H4 (cell line): ENCODE measurements at regions not wholly inside any gene's neighbourhood (a gene's known extent, or its start where the extent isn't known, plus 50 kb on each side); places are given as distances from the start of the nearest gene placed in this dataset.
"Not testable (repeated sequence)": the region's sequence is repeated elsewhere in the genome, so short reads cannot be mapped to it uniquely, and the experiment has no call there.

ENCODE experiments used
- DNase-seq: peaks from one replicate; pipeline ENCODE4 v3.0.0-alpha.2; 2015; ENCODE audit warnings: low spot score

- not testable (repeated sequence) for DNase-seq
Measured at GRCh38 chr14:105752420-105752819, 226.0 kb downstream of the TMEM121 start.

GRCh38 chr14:105760691-105761344 is 234.4 kb downstream of the TMEM121 start:
- no peak for DNase-seq

DNA sequence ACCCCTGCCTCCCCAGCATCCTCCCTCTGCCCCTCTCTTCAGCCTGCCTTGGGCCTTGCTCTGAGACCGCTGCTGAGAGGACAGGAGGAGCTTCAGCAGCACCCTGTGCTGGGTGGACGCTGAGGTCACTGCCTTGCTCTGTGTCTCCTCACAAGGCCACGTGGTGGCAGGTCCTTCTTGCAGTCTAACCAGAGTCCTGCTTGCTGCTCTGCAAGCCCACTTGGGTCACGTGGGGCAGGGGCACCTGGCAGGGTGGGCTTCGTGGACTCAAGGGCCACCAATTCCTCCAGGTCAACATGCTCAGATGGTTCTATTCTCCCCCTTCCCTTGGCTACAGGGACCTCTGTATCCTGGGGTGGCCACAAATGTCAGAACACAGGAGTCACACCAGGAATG is 235.0 kb downstream of the TMEM121 start:
- DNase-seq: not testable (repeated sequence)

DNA sequence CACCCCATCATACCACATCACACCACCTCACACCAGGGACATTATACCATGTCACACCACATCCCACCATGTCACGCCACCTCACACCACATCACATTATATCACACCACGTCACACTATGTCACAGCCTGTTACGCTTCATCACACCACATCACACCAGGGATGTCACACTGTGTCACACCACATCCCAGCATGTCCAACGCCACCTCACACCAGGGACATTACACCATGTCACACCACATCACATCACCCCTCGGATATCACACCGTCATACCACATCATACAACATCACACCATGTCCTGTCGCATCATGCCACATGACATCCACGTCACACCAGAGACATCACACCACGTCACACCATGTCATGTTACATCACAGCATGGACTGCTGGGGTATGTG is 235.5 kb downstream of the TMEM121 start:
- DNase-seq: no peak

DNA sequence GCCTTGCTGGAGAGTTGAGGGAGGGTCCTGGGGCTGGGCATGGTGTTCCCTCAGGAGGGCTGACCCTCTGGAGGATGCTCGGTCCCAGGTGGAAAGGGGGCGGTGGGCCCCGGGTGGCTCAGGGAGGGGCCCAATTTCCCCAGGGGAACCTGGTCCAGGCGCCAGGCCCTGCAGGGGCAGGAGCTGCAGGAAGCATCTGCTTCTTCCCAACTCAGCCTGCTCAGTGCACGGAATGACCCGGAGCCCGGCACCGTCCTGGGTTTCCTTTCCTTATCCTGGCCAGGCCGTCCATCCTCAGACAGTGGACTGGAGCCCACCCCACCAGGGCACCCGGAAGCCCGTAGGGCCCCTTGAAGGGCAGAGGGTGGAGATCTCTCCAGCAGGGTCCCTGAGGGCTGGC is 235.9 kb downstream of the TMEM121 start:
- DNase-seq: not testable (repeated sequence)

GRCh38 chr14:105764254-105764901 is 238.0 kb downstream of the TMEM121 start:
- DNase-seq: not testable (repeated sequence)

GRCh38 chr14:105765072-105765825 is 238.9 kb downstream of the TMEM121 start:
- not testable (repeated sequence) for DNase-seq

- DNase-seq: no peak
Measured at GRCh38 chr14:105765893-105766614, 239.7 kb downstream of the TMEM121 start.

DNA sequence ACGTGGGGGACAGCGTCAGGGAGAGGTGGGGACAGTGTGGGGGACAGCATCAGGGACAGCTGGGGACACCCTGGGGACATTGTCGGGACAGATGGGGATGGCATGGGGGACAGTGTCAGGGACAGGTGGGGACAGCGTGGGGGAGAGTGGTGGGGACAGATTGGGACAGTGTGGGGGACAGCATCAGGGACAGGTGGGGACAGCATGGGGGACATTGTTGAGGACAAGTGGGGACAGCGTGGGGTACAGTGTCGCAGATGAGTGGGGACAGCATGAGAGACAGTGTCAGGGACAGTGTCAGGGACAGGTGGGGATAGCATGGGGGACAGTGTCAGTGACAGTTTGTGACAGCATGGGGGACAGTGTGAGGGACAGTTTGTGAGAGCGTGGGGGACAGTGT is 240.9 kb downstream of the TMEM121 start:
- no peak for DNase-seq

DNA sequence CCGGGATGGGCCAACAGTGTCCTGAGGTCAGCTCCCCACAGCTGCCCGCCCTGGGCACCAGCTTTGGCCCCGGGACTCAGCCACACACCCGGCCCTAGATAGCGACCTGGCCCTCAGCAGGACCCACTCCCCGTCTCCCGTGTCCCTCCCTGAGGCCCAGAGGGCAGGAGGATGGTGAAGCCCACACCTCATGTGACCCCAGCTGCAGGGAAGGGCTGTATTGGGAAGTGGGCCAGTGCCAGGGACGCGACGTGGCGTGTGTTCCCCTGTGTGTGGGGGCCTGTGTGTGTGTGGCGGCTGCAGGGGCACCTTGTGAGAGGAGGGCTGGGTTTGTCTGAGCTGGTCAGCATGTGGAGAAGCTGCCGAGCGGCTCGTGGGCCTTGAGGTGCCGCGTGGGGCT is 241.7 kb downstream of the TMEM121 start:
- not testable (repeated sequence) for DNase-seq

GRCh38 chr14:105769061-105769730 is 242.8 kb downstream of the TMEM121 start:
- DNase-seq: not testable (repeated sequence)

DNA sequence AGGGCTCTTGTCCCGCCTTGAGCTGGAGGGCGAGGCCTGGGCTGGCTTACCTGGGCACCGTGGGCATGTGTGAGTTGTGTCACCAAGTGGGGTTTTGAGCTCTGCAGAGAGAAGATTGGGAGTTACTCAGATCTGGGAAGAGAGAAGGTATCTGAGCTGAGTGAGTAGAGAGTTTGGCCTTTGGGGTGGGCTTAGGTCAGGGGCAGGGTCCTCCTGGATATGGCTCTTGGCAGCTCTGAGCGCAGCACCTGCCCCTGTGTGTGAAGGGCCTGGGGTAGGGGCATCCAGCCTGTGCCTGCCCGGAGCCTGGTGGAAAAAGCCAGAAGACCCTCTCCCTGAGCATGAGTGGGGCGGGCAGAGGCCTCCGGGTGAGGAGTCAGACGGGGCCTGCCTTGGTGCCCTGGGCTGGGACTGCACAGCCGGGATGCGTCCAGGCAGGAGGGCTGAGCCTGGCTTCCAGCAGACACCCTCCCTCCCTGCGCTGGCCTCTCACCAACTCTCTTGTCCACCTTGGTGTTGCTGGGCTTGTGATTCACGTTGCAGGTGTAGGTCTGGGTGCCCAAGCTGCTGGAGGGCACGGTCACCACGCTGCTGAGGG is 244.3 kb downstream of the TMEM121 start:
- not testable (repeated sequence) for DNase-seq

DNA sequence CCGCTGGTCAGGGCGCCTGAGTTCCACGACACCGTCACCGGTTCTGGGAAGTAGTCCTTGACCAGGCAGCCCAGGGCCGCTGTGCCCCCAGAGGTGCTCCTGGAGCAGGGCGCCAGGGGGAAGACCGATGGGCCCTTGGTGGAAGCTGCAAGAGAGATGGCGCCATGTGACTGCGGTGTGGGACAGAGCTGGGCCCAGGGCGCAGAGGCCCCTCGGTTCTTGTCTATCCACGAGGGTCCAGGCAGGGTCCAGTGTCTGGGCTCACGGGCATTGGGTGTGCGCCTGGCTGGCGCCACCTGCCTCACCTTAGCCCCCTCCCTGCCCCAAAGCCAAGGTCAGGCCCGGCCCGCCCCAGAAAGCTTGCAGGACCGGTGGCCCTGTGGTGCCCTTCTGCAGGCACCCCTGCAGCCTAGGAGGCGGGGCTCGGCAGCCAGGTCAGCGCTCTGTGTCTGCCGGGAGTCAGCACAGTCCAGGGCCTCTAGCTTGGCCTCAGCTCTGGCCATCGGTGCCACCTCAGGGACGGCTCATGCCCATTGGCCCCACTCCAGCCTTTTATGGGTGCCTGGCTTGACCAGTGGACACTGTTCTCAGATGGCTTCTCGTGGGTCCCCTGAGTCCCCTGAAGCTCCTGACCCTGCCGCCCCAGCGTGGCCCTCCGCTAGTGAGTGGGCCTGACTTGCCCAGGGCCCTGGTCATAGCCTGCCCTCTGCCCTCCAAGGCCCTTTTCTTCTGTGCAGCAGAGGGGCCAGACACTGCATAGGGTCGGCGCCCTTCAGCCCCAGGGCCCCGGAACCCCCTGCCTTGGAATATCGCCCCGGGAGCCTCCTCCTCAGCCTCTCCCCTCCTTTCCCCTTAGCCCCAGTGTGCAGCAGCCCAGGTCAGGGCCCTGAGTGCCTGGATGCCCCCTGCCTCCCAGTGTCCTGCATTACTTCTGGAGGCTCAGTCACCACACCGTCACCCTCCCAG is 245.2 kb downstream of the TMEM121 start:
- DNase-seq: not testable (repeated sequence)

DNA sequence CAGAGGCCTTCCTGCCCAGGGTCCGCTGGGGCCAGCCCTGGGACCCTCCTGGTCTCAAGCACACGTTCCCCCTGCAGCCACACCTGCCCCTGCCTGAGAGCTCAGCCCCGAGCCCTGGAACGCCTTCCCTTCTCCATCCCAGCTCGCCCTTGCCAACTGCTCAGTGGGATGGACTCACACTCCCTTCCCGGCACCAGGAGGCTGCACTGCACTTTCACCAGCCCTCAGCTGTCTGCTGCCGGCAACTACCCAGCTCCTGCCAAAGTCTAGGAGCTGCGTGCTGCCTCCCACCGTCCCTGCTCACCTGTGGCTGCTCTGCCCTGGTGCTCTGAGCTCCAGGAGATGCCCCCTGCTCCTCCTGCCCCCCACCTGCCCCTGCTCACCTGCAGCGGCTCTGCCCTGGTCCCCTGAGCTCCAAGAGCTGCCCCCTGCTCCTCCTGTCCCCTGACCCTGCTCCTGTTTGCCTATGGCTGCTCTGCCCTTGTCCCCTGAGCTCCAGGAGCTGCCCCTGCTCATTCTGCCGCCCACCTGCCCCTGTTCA is 246.4 kb downstream of the TMEM121 start:
- not testable (repeated sequence) for DNase-seq

DNA sequence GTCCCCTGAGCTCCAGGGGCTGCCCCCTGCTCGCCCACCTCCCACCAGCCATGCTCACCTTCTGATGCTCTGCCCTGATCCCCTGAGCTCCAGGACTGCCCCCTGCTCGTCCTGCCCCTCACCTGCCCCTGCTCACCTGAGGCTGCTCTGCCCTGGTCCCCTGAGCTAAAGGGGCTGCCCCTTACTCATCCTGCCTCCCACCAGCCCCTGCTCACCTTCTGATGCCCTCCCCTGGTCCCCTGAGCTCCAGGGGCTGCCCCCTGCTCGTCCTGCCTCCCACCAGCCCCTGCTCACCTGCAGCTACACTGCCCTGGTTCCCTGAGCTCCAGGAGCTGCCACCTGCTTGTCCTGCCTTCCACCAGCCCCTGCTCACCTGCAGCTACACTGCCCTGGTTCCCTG is 247.2 kb downstream of the TMEM121 start:
- DNase-seq: no peak

DNA sequence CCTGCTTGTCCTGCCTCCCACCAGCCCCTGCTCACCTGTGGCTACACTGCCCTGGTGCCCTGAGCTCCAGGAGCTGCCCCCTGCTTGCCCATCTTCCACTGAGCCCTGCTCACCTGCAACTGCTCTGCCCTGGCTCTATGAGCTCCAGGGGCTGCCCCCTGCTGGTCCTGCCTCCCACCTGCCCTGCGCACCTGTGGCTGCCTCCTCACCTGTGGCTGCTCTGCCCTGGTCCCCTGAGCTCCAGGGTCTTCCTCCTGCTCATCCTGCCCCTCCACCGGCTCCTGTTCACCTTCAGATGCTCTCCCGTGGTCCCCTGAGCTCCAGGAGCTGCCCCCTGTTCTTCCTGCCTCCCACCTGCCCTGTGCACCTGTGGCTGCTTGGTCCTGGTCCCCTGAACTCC is 247.6 kb downstream of the TMEM121 start:
- no peak for DNase-seq

DNA sequence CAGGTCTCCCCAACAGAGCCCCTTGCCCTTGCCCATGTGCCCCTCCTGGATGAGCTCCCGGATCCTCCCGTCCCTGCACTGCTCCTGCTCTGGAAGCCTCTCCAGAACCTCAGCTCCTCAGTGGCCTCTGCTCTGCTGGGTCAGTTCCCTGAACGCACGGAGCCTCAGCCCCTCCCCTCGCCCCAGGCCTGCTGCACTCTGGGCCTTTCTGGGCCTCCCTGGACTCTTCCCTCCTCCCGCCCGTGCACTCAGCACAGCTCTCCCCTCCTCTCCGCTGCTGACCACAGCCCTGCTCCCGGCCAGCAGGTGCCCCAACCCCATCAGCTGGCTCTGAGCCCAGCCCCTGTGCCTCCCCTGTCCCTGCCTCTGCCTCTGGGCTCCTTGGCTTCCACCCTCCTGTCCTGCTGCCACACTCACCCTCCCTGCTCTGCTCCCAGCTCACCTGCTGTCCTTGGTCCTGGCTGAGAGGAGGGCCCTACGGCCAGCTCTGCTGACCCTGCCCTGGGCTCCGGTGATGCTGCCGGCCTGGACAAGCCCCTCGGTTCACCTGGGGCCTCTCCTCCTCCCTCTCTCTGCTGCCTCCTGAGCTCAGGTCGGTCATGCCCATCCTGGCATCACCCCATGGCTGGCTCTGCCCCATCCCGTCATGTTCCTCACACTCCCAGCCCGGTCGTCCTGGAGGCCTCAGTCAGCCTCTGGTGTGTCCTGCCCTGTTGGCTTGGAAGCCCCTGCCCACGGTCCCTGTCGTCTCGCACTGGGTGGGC is 248.4 kb downstream of the TMEM121 start:
- not testable (repeated sequence) for DNase-seq

- not testable (repeated sequence) for DNase-seq
Measured at GRCh38 chr14:105775349-105775923, 249.1 kb downstream of the TMEM121 start.
